ENCODE measurements at regions not wholly inside any gene's neighbourhood (a gene's known extent, or its start where the extent isn't known, plus 50 kb on each side); places are given as distances from the start of the nearest gene placed in this dataset.

DNA sequence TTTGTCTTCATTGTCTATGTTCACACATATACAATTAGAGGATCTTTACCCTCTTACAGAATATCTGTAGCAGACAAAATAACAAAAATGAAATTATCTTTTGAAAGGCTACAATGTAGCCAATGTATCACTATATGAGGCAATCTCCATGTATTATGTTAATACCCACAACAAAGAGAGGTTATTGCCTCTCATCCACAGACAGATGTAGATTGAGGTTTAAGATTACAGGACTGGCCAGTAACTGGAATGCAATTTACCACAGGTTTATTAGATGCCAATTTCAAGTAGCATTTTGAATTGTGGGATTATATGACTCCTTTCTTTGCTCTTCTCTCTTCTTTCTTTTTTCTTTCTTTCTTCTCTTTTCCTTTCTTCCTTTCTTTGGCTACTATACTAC, 242.6 kb downstream of the ANKRD50 start:
- no peak for DNase-seq (ENCODE audit: low read depth in 2 of 2)

DNA sequence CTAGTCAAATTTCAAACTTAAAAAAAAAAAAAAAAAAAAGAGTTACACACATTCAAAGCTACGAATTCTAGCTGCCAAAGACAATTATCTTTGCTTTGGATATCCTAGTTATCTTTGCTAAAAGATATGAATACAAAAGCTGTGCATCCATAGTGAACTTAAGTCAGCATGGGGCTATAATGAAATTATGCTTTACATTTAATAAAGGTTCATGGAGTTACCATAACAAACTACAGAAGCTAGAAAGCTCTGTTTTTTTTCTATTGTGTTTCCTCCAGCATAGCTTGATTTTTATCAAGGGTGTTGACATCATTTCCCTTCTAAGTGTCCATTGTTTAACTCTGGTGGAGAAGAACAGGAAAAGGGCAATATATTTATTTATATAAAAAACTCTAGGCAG, 234.1 kb downstream of the ANKRD50 start:
- no peak for DNase-seq (ENCODE audit: low read depth in 2 of 2)

DNA sequence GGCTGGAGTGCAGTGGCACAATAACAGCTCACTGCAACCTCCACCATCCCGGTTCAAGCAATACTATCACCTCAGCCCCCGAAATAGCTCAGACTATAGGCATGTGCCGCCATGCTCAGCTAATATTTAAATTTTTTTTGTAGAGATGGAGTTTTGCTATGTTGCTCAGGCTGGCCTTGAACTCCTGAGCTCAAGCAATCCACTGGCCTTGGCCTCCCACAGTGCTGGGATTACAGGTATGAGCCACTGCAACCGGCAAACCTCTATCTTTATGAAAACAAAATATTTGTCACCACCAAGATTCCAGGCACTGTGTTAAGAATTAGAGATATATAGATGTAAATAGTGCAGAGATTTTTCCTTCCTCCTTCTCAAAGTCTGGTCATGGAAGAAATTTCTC, 232.5 kb downstream of the ANKRD50 start:
- DNase-seq (ENCODE audit: low read depth in 2 of 2) = no peak

GRCh38 chr4:124481123-124481522, 231.4 kb downstream of the ANKRD50 start:
- no peak for DNase-seq (ENCODE audit: low read depth in 2 of 2)

- DNase-seq (ENCODE audit: low read depth in 2 of 2) = no peak
Observed at GRCh38 chr4:124483048-124483906, 229.3 kb downstream of the ANKRD50 start.

- DNase-seq (ENCODE audit: low read depth in 2 of 2) = no peak
Observed at GRCh38 chr4:124484008-124484407, 228.5 kb downstream of the ANKRD50 start.

GRCh38 chr4:124484940-124485339, 227.6 kb downstream of the ANKRD50 start:
- no peak for DNase-seq (ENCODE audit: low read depth in 2 of 2)

GRCh38 chr4:124486423-124486822, 226.1 kb downstream of the ANKRD50 start:
- no peak for DNase-seq (ENCODE audit: low read depth in 2 of 2)

DNA sequence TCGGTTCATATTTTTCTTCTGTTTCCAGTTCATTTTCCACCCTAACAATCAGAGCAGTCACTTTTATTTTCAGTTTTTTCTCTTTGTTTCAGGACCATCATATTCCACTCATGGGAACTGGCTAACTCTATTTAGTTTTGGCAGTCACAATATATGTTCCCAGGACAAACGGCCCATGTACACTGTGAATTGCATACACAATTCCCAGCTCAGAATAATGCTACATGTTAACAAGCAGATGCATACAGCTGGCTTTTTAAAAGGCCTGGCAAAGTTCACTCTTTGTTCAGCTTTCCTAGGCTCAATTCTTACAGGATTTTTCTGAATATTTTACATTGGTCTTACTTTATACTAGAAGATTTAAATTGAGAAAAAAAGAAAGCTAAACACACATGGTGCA, 224.9 kb downstream of the ANKRD50 start:
- no peak for DNase-seq (ENCODE audit: low read depth in 2 of 2)

- DNase-seq (ENCODE audit: low read depth in 2 of 2) = no peak
Observed at GRCh38 chr4:124491361-124492145, 221.0 kb downstream of the ANKRD50 start.

DNA sequence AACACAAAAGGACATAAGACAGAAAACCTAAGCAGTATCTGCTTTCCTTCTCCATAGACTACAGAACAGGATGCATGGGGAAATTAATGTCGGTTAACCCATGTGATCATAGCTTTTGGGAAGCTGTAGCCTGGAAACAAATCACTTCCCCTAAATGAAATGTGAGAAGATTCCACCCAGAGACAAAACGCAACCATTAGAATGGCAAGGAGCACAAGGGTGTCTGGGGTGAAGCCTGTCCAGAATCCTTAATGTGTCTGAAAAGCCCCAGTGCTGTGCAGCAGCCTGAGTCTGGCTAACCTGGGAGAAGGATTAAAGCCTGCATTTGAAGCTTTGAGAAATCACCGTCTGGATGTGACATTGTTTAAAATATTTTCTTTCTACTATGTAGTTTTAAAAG, 213.3 kb downstream of the ANKRD50 start:
- no peak for DNase-seq (ENCODE audit: low read depth in 2 of 2)

- no peak for DNase-seq (ENCODE audit: low read depth in 2 of 2)
Observed at GRCh38 chr4:124501576-124501975, 211.0 kb downstream of the ANKRD50 start.

- no peak for DNase-seq (ENCODE audit: low read depth in 2 of 2)
Observed at GRCh38 chr4:124504431-124504830, 208.1 kb downstream of the ANKRD50 start.

GRCh38 chr4:124505211-124505610, 207.3 kb downstream of the ANKRD50 start:
- no peak for DNase-seq (ENCODE audit: low read depth in 2 of 2)

- DNase-seq (ENCODE audit: low read depth in 2 of 2) = no peak
Observed at GRCh38 chr4:124509151-124509550, 203.4 kb downstream of the ANKRD50 start.

- no peak for DNase-seq (ENCODE audit: low read depth in 2 of 2)
Observed at GRCh38 chr4:124514588-124514987, 197.9 kb downstream of the ANKRD50 start.

DNA sequence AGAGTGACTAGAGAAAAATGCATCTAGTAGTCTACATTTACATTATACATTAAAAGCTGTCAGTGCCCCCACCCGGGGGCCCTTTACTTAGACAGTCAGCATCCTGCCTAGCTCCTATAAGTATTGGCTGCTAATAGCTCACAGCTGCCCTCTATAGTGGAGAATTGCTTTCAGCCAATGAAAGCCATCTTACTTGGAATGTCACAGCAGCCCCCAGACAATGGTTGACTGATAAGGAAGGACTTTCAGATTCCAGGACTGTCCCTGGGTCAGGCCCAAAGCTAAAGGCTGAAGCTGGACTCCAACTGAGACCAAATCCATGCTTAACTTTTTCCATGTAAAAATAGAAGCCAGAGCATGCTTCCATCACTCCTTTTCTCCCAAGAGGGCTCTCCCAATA, 196.9 kb downstream of the ANKRD50 start:
- no peak for DNase-seq (ENCODE audit: low read depth in 2 of 2)

DNA sequence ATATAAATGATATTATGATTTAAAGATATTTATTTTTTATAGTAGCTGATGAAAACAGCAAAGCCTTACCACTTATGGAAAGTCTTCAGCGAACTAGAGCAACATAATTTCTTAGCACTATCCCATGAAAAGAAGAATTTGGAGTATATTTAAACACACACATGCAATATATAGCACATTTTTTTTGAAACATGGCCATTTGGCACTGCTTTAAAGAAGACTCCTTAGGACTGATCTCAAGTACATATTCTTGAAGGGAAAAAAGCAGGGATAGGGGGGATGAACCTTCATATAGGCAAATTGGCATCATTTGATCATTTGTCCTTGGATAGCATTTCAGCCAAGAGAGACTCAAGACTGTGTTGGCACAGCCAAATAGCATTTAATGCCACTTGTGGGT, 193.3 kb downstream of the ANKRD50 start:
- DNase-seq (ENCODE audit: low read depth in 2 of 2) = no peak

DNA sequence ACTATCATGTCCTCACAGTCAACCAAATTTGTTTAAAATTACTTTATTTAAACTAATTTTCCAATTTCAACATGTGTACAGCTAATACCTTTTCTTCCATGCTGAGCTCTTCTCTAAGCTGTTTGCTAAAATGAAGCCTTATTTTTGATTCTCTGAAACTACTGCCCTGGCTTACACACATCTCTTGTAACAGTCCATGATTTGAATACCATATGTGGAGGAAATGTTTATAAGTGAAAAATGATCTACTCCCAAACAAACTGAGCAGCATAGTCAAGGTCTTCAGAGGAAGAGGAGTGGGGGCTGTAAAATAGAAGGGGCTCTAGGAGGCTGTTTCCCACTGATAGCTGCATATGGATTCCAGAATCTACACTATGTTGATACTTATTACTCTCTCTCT, 188.7 kb downstream of the ANKRD50 start:
- DNase-seq (ENCODE audit: low read depth in 2 of 2) = no peak

DNA sequence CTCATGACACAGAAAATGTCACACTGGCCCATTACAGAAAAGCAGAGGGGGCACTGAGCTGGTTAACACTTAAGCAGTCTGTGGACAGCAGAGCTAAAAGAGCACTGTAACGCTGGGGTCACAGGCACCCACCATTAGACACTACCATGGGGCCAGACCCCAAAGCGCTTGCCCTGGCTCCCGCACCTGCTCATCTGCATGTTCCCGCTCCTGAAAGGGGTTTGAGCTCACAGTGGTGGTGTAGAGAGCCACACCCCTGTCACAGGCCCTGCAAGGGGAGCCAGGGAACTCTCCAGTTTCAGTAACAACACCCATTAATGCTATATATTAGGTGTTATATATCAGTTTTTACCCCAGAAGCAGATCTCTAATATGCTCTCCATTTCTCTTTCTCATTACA, 187.0 kb downstream of the ANKRD50 start:
- DNase-seq (ENCODE audit: low read depth in 2 of 2) = no peak

- DNase-seq (ENCODE audit: low read depth in 2 of 2) = no peak
Observed at GRCh38 chr4:124526331-124526730, 186.2 kb downstream of the ANKRD50 start.

DNA sequence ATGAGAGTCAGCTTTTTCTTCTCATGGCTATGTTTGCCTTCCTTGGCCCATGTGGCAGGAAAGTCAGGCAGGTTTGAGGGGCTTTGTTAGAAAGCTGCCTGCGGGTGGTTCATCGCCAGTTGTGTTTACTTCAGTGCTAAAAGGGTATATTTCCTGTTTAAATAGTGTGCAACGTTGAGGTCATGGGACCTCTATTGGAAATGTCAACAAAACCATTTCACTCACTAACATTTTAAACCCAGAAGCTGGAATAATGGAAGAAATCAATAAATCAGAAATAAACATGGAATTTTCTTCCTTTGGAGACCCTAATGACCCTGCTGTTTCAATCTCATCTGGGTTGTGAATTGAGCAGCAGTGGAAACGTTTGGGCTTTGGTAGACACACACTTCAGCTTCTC, 185.8 kb downstream of the ANKRD50 start:
- no peak for DNase-seq (ENCODE audit: low read depth in 2 of 2)

DNA sequence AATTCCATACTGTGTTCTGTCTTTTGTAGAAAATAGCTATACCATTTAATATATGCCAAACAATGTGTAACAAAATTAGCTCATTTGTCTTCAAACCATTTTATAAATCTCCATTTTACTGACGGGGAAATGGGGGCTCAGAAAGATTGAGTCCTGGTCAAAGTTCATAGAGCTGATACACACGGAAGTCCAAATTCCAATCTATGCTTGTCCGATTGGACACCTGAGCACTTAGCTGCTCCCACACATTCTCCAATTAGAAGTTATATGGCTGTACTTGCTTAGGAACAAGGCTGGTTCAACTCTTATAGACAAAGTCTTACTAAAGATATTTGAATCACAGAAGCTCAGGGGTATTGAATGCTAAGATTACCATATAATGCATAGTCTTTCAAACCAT, 185.2 kb downstream of the ANKRD50 start:
- DNase-seq (ENCODE audit: low read depth in 2 of 2) = no peak
